ENCODE measurements at regions not wholly inside any gene's neighbourhood (a gene's known extent, or its start where the extent isn't known, plus 50 kb on each side); places are given as distances from the start of the nearest gene placed in this dataset.
A peak's percentile ranks its signal among the peaks of the same experiment; 100 is the strongest.

- DNase-seq (ENCODE audit: low read depth), result no peak
Measured at GRCh38 chr2:118565786-118566540, 281.5 kb downstream of the EN1 start.

- DNase-seq (ENCODE audit: low read depth), result no peak
Measured at GRCh38 chr2:118565301-118565700, 282.1 kb downstream of the EN1 start.

GRCh38 chr2:118562144-118562543, 285.3 kb downstream of the EN1 start:
- no peak for DNase-seq (ENCODE audit: low read depth)

GRCh38 chr2:118558846-118559245, 288.6 kb downstream of the EN1 start:
- no peak for DNase-seq (ENCODE audit: low read depth)

DNA sequence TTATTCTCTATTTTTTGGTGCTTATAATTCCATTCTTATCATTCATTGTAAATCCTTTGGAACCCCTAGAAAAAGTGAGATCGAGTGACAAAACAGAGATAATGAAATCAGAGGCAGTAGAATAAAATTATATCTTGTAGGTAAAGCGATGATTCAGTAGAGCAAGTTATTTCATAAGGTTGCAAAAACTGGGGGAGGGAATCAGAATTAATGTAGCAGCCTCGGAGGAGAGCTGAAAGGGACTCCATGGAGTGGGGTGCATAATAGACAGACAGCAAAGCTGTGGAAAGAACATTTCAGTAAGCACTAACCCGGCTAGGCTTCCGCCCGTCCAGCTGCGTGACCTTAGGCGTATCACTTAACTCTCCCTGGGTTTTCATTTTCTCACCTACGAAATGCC, 289.7 kb downstream of the EN1 start:
- no peak for DNase-seq (ENCODE audit: low read depth)

DNA sequence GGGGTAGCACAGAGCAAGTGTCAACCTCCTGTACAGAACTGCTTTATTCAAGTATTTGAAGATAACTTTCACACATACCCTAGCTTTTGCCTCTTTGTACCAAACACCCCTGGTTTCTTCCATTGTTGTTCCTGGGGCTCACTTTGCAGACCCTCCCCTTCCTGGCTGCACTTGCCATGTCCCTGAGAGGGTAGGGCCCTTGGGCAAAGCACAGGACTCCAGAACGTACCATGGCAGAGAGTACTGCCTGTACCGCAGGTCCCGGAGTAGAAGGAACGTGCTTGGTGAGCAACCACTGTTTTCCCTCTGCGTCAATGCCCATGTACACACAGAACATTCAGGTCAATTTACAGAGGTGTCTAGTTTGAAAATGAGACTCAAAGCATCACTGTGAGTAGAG, 290.4 kb downstream of the EN1 start:
- DNase-seq (ENCODE audit: low read depth), result no peak

DNA sequence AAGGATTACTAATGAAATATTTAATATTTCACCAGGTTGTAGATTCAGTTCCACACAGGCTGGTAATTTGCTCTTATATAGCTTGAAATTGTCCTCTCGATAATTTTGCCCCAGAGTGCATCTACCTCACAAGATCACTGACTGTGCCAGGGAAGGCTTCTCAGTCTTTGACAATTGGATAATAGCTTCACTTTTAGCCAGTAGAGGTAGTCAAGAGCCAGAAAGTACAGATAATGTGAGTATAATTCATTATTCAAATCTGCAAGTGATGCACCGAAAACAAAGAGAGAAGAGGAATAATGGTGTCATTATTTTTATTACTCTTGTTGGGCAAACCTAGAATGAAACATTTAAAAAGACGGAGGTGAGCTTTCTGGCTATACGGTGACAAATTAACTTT, 292.8 kb downstream of the EN1 start:
- no peak for DNase-seq (ENCODE audit: low read depth)

DNA sequence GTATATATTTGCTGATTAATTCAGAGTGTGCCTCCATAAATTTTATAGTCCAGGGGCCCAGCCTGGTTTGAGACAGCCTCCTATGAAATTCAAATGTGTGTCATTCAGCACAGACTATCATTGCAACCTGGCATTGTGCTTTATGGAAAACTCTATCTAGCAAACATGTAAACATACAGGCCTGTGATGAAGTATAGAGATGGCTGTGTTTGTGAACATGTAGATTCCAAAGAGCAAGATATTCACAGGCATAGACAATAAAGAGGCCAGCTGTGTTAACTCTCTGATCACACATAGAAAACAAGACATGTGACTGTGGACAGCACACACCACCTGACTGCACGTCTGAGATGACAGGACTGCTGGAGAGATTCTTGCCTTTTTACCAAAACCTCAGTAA, 297.9 kb downstream of the EN1 start:
- no peak for DNase-seq (ENCODE audit: low read depth)

- DNase-seq (ENCODE audit: low read depth), result no peak
Measured at GRCh38 chr2:118548880-118549488, 298.5 kb downstream of the EN1 start.

- DNase-seq (ENCODE audit: low read depth), result no peak
Measured at GRCh38 chr2:118539290-118539689, 308.2 kb downstream of the EN1 start.

GRCh38 chr2:118536306-118536705, 311.1 kb downstream of the EN1 start:
- DNase-seq (ENCODE audit: low read depth), result no peak

DNA sequence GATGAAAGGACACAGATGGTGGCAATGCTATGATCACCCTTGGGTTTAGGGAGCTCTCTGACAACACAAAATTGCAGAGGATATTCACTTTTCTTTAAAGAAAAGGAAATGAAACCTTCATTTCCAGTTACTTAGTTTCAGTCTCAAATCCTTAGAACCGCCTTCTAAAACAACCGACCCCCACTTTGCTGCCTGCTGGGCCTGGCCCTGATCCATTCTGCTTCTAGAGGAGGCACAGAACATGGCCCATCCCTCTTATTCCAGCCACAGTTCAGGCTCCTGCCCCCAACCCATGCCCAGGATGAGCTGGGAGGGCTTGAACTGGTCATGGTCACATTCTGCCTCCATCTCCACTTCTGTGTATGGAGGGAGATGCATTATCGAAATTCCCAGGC, 311.6 kb downstream of the EN1 start:
- no peak for DNase-seq (ENCODE audit: low read depth)

DNA sequence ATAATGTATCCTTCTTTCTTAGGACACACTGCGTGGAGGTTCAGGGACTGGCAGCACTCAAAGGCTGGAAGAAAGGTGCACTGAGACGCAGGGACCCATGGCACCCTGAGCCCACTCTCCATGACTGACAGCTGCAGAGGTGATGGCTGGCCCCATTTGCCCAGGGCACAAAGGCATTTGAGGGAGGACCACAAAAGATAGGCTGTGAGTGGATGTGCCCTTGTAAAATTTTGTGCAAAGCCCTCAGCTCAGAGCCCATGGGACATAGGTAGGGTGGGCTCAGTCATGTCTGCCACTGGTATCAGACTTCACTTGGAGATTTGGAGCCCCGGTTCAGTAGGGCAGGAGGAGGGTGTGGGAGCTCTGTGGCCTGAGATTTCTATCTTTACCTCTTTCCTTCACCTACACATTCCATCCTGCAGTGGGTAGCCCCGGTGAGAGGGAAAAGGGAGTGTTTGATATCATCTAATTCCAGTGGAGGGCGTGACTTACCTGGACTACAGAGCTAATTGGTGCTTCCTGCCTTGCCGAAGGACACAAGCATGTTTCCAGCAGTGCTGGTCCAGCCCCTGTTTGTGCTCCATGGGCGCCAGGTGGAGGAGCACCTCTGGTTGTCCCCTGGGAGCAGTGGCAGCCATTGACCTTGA, 312.2 kb downstream of the EN1 start:
- no peak for DNase-seq (ENCODE audit: low read depth)

GRCh38 chr2:118530976-118531375, 316.5 kb downstream of the EN1 start:
- DNase-seq (ENCODE audit: low read depth), result peak; percentile 20

- no peak for DNase-seq (ENCODE audit: low read depth)
Measured at GRCh38 chr2:118529908-118530599, 317.4 kb downstream of the EN1 start.

- DNase-seq (ENCODE audit: low read depth), result no peak
Measured at GRCh38 chr2:118527571-118527970, 319.9 kb downstream of the EN1 start.

DNA sequence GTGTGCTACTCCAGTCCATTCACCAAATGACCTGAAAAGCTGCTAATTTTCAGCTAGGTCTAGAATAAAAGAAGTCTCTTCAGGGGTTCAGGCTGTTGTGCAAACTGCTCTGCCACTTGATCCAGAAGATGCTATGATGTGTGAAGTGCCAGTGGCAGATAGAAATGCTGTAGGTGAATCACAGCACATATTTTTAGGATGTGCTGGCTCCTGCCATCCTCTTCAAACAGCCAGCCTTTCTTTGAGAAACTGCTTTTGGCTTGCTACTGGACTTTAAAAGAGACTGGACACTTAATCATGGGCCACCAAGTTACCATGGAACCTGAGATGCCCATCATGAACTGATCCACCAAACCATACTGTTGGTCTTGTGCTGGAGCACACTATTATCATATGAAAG, 322.1 kb downstream of the EN1 start:
- no peak for DNase-seq (ENCODE audit: low read depth)

DNA sequence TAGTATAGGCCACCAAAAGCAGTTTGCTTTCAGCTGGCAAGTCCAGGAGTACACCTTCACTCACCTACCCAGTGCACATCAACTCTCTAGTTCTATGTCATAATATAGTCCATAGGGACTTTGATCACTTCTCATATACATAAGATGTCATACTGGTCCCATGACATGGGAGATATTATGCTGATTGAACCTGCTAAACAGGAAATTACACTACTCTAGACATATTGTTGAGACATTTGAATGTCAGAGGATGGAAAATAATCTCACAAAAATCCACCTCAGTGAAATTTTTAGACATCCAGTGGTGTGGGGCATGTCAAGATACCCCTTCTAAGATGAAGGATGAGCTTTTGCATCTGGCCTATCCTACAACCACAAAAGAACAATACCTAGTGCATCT, 322.5 kb downstream of the EN1 start:
- no peak for DNase-seq (ENCODE audit: low read depth)

DNA sequence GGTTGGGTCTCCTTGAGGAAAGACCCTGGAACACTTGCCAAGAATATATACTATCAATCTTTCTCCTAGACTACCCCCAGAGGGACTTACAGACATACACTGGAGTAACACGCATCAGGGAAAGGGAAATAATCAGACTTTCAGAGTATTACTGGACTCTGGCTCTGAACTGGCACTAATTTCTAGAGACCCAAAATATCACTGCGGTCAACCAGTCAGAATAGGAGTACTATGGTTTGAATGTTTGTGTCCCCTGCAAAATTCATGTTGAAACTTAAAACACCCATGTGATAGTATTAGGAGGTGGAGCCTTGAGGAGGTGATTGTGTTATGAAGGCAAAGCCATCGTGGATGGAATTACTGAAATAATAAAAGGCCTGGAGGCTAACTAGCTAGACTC, 323.7 kb downstream of the EN1 start:
- DNase-seq (ENCODE audit: low read depth), result no peak

- no peak for DNase-seq (ENCODE audit: low read depth)
Measured at GRCh38 chr2:118521960-118522359, 325.5 kb downstream of the EN1 start.

DNA sequence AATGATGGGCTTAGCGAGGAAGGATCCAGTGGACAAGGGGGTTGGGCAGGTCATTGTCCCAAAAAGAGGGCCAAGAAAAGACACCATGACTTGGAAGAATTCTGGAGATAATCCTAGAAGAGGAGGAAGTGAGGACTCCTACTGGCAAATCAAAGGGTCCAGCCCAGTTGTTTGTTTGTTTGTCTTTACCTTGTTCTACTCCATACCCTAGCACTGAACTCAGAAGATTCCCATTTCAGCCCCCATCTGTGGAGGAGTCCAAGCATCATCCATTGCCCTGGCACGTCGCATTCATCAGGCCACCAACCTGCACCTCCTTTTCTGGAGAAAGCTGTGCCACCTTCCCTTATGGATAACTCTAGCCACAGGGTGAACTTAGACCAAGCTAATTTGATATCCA, 326.2 kb downstream of the EN1 start:
- DNase-seq (ENCODE audit: low read depth), result no peak

DNA sequence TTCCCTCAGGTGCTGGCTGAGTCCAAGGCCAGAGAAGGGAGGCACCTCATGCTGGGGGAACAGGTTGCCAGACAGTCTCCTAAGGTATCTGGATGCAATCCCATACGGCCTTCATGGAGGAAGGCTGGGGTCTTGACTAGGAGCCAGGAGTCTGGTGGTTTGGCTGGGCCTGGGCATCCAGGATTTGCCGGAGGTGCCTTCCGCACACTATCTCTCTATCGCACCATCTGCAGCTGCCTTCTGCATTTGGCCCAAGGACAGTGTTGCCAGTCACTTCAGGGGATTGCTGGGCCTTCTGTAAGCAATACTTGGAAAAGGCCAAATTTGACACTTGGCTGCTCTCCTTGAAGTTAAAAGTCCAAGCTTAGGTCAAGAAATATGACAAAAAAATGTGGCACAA, 327.2 kb downstream of the EN1 start:
- DNase-seq (ENCODE audit: low read depth), result no peak

DNA sequence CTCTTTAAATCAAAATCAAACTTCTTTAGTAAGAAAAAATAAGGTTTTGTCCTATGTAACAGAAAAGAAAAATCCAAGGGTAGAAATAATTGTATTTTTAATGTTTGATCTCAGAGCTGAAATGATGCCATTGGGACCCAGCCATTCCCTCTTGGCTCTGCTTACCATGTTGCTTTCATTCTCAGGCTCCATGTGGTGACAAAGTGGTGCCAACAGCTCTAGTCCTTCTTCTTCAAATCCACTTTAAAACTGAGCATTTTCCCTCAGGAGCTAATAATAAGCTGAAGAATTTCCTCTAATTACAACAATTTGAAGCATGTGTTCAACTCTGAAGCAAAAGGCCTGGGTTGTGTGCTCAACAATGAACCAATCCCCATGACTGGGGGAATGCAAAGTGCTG, 327.9 kb downstream of the EN1 start:
- DNase-seq (ENCODE audit: low read depth), result no peak

Data from GM04503 (cell line).